Ascending aorta (tissue), 2 donors: ENCODE measurements at regions not wholly inside any gene's neighbourhood (a gene's known extent, or its start where the extent isn't known, plus 50 kb on each side); places are given as distances from the start of the nearest gene placed in this dataset.

ENCODE experiments used
- DNase-seq, 2 donors: peaks; one replicate each; pipeline ENCODE4 v3.0.0-alpha.2; 2019; ENCODE audit warnings: low spot score in 2 of 2
- H3K27ac ChIP-seq, 2 donors: fragments of 200-600 bp; sonication (generic); one replicate each; pipeline ENCODE4 v1.5.1; 2016 to 2017; ENCODE audit warnings: mild to moderate bottlenecking in 1 of 2
- H3K27me3 ChIP-seq: fragments of 200-600 bp; sonication (generic); one replicate; pipeline ENCODE4 v1.5.1; 2017
- H3K36me3 ChIP-seq, 2 donors: fragments of 200-600 bp; sonication (generic); one replicate each; pipeline ENCODE4 v1.5.1; 2016
- H3K4me1 ChIP-seq, 2 donors: fragments of 200-600 bp; sonication (generic); one replicate each; pipeline ENCODE4 v1.5.1; 2016 to 2017; ENCODE audit warnings: mild to moderate bottlenecking in 1 of 2
- H3K4me3 ChIP-seq, 2 donors: fragments of 200-600 bp; sonication (generic); one replicate each; pipeline ENCODE4 v1.5.1; 2016 to 2017; ENCODE audit warnings: mild to moderate bottlenecking in 1 of 2
- H3K9me3 ChIP-seq, 2 donors: fragments of 200-600 bp; sonication (generic); one replicate each; pipeline ENCODE4 v1.5.1; 2016
- intact Hi-C: fragments of 100-400 bp; cut with DNase I; formaldehyde crosslinking; loops from one replicate; pipeline ENCODE4 v1.15.1; 2023
- TF ChIP-seq, protein P1 (sequence below), 3 experiments: fragments of 200-600 bp in 2 of 3; fragments of 450-650 bp in 1 of 3; sonication (generic) in 2 of 3; IDR thresholded peaks; one replicate each; pipeline ENCODE4 v1.5.1; 2016 to 2019; ENCODE audit warnings: antibody characterized with exemption in 3 of 3, mild to moderate bottlenecking in 1 of 3, moderate library complexity in 1 of 3

DNA sequence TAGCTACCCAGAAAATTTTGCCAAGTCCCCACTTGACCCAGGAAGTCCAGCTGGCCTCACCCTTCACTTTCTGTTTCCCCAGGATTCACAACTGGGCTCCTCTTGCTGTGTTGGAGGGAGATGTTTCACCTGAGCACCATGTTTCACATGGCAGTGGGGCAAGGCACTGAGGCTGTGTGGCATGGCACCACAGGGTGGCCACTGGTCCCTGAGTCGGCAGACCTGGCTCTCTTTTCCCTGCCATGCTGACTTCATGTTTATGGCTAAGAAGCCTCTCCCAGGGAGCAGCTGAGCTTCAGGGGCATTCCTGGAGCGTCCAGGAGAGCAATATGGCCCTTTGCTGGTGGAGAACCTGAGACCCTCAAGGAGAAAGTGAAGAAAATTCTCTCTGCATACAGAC, 266.9 kb downstream of the RPS24 start:
- Histone ChIP-seq H3K27me3 (no peaks in the 10 kb centered on the region), H3K27ac (peak overlapping the region; percentile 64), H3K9me3 (no peaks in the 10 kb centered on the region), H3K4me3 (no peak overlapping the region), H3K36me3 (no peaks in the 10 kb centered on the region), H3K4me1 (peaks cover 0 to 11% of the 10 kb centered on the region in 2 donors)
- intact Hi-C loops = loop anchor here (5.0 kb wide), 5 partner anchors 242 to 897 kb away; no protein-coding TSS in a partner anchor
- peak in 1 of 2 donors; percentile 48 for DNase-seq
- TF ChIP-seq, protein P1, sequence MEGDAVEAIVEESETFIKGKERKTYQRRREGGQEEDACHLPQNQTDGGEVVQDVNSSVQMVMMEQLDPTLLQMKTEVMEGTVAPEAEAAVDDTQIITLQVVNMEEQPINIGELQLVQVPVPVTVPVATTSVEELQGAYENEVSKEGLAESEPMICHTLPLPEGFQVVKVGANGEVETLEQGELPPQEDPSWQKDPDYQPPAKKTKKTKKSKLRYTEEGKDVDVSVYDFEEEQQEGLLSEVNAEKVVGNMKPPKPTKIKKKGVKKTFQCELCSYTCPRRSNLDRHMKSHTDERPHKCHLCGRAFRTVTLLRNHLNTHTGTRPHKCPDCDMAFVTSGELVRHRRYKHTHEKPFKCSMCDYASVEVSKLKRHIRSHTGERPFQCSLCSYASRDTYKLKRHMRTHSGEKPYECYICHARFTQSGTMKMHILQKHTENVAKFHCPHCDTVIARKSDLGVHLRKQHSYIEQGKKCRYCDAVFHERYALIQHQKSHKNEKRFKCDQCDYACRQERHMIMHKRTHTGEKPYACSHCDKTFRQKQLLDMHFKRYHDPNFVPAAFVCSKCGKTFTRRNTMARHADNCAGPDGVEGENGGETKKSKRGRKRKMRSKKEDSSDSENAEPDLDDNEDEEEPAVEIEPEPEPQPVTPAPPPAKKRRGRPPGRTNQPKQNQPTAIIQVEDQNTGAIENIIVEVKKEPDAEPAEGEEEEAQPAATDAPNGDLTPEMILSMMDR (IDR thresholded peaks at IDR 0.05) = no peak

DNA sequence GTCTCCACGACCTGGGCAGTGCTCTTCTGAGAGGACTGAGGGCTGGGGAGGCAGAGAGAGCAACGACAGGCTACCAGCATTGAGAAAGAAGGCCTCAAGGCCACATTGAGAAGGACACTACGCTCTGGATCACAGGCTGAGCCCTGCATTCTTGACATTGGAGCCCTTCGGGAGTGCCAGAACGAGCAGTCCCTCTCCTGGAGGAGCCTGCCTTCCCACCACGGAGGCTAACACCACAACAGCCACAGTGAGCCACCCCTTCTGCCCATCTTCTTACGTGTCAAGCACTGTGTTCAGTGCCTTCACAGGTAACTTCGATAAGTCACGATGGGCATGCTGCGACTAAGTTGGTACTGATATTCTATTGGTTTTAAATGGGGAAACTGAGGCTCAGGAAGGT, 267.8 kb downstream of the RPS24 start:
- Histone ChIP-seq H3K36me3 (no peaks in the 10 kb centered on the region), H3K4me3 (no peak overlapping the region), H3K27ac (no peak overlapping the region), H3K27me3 (no peaks in the 10 kb centered on the region), H3K9me3 (no peaks in the 10 kb centered on the region), H3K4me1 (peaks cover 0 to 11% of the 10 kb centered on the region in 2 donors)
- TF ChIP-seq, protein P1 (IDR thresholded peaks at IDR 0.05) = no peak
- DNase-seq = peak in 1 of 2 donors; percentile 62
- intact Hi-C loops = loop anchor here (5.0 kb wide), 5 partner anchors 241 to 896 kb away; no protein-coding TSS in a partner anchor

DNA sequence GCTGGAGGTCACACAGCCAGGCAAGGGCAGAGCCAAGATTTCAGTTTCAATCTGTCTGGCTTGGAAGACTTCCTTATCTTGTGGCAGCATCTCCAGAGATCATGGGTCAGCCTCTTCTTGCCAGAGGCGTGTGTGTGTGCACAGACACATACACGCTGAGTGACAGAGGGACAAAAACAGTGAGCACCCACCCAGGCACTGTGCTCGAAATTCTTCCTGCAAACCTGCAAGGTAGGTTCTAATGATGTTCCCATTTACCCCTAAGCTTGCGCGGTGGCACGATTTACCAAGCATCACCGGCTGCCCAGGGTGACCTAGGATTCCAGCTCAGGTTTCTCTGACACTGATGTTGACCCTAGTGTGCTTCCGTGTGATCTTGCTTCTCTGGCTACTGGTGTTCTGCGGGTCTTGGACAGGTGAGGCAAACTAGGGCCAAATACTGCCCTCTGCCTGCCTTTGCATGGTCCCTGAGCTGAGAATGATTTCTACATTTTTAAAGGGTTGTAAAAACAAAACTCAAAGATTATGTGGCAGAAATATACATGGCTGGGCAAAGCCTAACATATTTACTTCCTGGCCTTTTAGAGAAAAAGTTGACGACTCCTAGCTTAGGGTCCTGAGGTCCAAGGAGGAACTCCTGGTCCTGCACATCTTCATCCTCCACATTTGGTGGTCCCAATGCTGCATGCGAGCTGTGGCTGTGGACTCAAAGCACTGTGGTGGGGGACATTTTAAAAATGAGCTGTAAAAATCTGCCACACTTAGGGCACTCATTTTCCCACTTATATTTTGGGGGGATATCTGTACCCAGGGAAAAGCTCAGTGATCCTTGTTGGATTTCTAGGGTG, 268.5 kb downstream of the RPS24 start:
- Histone ChIP-seq H3K9me3 (no peaks in the 10 kb centered on the region), H3K4me3 (peak overlapping the region; percentile 66 to 75), H3K4me1 (peaks cover 0 to 11% of the 10 kb centered on the region in 2 donors), H3K27ac (peak overlapping the region; percentile 78 to 82), H3K27me3 (no peaks in the 10 kb centered on the region), H3K36me3 (no peaks in the 10 kb centered on the region)
- TF ChIP-seq, protein P1 (IDR thresholded peaks at IDR 0.05) = no peak
- DNase-seq = peak in 1 of 2 donors; percentile 55
- intact Hi-C loops = loop anchor here (2.0 to 5.0 kb wide), 6 partner anchors 105 to 895 kb away; no protein-coding TSS in a partner anchor

DNA sequence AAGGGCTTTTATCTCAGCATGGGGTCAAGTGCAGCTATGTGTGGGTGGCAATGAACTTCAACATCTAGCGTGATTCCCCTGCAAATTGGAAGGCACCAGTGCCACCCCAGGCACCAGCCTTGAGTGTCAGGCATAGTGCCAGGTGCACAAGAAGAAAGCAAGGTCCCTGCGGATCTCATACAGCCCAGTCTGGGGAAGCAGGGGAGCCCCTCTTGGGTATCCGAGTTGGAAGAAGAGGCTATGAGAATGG, 269.0 kb downstream of the RPS24 start:
- DNase-seq = no peak
- Histone ChIP-seq H3K36me3 (no peaks in the 10 kb centered on the region), H3K27ac (peak overlapping the region; percentile 78 to 82), H3K4me1 (peaks cover 0 to 11% of the 10 kb centered on the region in 2 donors), H3K4me3 (peak overlapping the region; percentile 66 to 75), H3K9me3 (no peaks in the 10 kb centered on the region), H3K27me3 (no peaks in the 10 kb centered on the region)
- intact Hi-C loops = loop anchor here (2.0 to 5.0 kb wide), 6 partner anchors 104 to 895 kb away; no protein-coding TSS in a partner anchor
- TF ChIP-seq, protein P1 (IDR thresholded peaks at IDR 0.05) = no peak

DNA sequence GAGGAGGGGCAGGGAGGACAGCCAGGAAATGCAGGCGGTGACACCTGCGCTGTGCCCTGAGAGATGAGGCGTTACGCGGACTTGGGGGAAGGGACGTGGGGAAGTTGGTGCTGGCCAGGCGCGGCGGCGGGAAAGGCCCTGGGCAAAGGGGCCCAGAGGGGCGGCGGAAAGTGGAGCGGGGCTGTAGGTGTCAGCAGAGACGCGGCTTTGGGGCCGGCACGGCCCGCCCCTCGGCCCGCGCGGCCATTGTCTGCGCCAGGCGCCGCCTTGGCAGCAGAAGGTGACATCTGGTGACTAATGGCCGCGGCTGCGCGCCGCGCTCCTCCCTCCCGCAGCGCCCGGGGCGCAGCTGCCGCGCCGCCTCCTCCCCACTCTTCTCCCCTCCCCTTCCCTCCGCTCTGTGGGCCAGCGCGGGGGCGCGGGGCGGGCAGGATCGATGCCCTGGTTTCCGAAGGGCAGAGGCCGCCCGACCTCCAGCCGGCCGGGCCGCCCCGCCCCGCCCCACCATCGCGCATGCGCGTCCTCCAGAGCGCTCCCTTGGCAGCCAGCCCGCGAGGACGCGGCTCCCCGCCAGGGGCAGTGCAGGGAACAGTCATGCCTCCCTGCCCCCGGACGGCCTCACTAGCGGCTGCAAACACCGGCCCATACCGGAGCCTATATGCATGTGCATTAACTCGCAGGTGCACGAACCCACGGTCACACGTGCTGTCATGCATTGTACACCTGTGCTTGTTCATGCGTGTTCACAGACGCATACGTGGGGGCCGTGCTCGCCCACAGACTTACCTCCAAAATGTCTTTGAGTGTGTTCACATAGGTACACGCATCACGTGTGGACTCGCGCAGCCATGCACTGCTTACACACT, 269.6 kb downstream of the RPS24 start:
- H3K4me3 ChIP-seq = peak overlapping the region; percentile 66 to 75
- peaks cover 0 to 11% of the 10 kb centered on the region in 2 donors for H3K4me1 ChIP-seq
- no peaks in the 10 kb centered on the region for H3K9me3 ChIP-seq
- peak overlapping the region; percentile 78 to 82 for H3K27ac ChIP-seq
- H3K36me3 ChIP-seq = no peaks in the 10 kb centered on the region
- no peaks in the 10 kb centered on the region for H3K27me3 ChIP-seq
- TF ChIP-seq, protein P1 (IDR thresholded peaks at IDR 0.05) = peak; percentile 55 to 80 (median 56)
- DNase-seq = peak; percentile 75 to 96
- intact Hi-C loops = loop anchor here (1.0 to 5.0 kb wide), 10 partner anchors 28 to 894 kb away; partner anchors contain the start of gene ZMIZ1
